Skeletal muscle satellite cell (primary cell): ENCODE measurements at regions not wholly inside any gene's neighbourhood (a gene's known extent, or its start where the extent isn't known, plus 50 kb on each side); places are given as distances from the start of the nearest gene placed in this dataset.

Experiments used
- H3K27me3 ChIP-seq: 2 replicates; pipeline ENCODE4 v1.7.0; 2013; ENCODE audit warnings: low read length; ENCODE audit not compliant: control insufficient read depth, insufficient read depth
- H3K36me3 ChIP-seq: 2 replicates; pipeline ENCODE4 v1.7.0; 2013; ENCODE audit warnings: mild to moderate bottlenecking, control low read depth, low read length; ENCODE audit not compliant: insufficient read depth
- H3K4me1 ChIP-seq: 2 replicates; pipeline ENCODE4 v1.7.0; 2013; ENCODE audit warnings: low read length; ENCODE audit not compliant: control insufficient read depth, insufficient read depth
- H3K4me2 ChIP-seq: 2 replicates; pipeline ENCODE4 v1.7.0; 2013; ENCODE audit warnings: mild to moderate bottlenecking, low read length
- H3K4me3 ChIP-seq: 2 replicates; pipeline ENCODE4 v1.7.0; 2013; ENCODE audit warnings: low read length
- H3K9ac ChIP-seq: 2 replicates; pipeline ENCODE4 v1.7.0; 2013; ENCODE audit warnings: mild to moderate bottlenecking, low read depth, low read length, moderate library complexity
- H3K9me3 ChIP-seq: replicated peaks from 2 replicates; pipeline ENCODE4 v1.7.0; 2013; ENCODE audit warnings: mild to moderate bottlenecking, control low read depth, low read length

DNA sequence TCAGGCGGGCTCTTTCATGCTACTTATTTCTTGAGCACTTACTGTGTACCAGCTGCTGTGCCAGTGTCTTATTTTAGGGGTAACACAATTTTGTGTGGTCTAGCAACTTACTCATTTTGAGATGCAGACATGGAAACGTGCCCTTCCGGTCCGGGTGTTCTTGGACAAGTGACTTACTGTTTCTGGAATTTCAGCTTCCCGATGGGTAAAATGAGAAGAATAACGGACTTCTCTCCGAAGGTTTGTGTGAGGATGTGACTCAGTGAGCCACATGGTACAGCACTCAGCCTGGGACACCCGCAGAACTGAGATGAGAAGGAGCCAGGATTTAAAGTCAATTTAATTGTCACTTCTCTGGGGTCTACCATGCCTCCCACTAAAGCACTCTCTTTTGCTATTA, 114.5 kb upstream of the SYT13 start:
- Histone ChIP-seq H3K4me3 (peak overlapping the region; percentile 46), H3K4me2 (peak overlapping the region; percentile 73), H3K36me3 (no peaks in the 10 kb centered on the region), H3K4me1 (peaks cover 25% of the 10 kb centered on the region), H3K27me3 (no peaks in the 10 kb centered on the region), H3K9me3 (no peaks in the 10 kb centered on the region), H3K9ac (peak overlapping the region; percentile 59)

DNA sequence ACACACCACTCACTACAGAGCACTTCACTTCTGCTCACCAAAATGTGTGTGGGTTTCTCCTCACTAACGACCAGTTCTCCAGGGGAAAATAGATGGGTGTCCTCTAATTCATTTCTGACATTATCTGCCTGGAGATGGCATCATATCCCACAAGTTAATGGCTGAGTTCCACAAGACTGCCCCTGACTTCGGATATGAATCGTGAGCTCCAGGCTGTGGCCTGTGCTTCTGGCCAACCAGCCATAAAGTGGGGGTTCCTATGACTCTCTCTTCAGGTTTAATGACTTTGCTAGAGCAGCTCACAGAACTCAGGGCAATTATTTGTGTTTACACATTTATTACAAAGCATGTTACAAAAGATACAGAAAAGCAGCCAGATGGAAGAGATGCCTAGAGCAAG, 113.0 kb upstream of the SYT13 start:
- Histone ChIP-seq H3K4me2 (no peak overlapping the region), H3K9me3 (no peaks in the 10 kb centered on the region), H3K27me3 (no peaks in the 10 kb centered on the region), H3K4me3 (no peak overlapping the region), H3K4me1 (peaks cover 25% of the 10 kb centered on the region), H3K36me3 (no peaks in the 10 kb centered on the region), H3K9ac (no peak overlapping the region)

DNA sequence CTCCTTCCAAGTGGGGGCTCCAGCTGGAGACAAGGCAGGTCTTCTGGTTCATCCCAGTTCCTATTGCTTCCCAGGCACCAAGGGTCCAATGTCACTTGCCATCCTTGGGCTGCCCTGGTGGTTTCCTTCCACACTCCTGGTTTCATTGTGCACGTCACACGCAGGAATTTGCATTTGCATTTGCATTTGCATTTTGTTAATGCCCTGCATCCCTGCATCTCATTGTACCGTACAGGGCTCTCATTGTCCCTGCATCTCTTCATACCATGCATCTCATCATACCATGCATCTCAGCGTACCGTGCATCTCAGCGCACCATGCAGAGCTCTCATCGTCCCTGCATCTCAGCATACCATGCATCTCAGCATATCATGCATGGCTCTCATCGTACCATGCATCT, 112.2 kb upstream of the SYT13 start:
- H3K4me2 ChIP-seq, result no peak overlapping the region

DNA sequence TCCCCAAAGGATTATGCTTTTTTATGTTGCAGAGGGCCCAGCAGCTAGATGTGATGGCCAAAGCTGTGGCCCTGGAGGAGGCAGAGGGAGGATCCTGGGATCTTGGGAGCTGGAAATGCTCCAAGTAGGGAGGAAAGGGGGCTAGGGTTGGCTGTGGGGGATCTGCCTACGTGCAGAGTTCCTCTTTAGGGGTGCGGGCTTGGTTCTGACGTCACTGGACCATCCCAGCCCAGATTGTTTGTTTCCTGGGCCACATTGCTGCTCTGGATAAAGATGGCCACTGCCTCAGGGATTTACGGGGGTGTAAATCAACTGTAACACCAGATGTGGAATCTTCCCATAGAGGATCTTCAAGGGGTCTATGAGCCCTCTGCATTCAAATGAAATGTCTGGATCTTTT, 110.3 kb upstream of the SYT13 start:
- Histone ChIP-seq H3K9me3 (no peaks in the 10 kb centered on the region), H3K36me3 (no peaks in the 10 kb centered on the region), H3K4me3 (no peak overlapping the region), H3K4me2 (no peak overlapping the region), H3K4me1 (peaks cover 24% of the 10 kb centered on the region), H3K27me3 (no peaks in the 10 kb centered on the region), H3K9ac (no peak overlapping the region)

More for the DNA sequence above, 112.2 kb upstream of the SYT13 start:
- Histone ChIP-seq H3K9me3 (no peaks in the 10 kb centered on the region), H3K4me3 (no peak overlapping the region), H3K9ac (no peak overlapping the region), H3K4me1 (peaks cover 25% of the 10 kb centered on the region), H3K36me3 (no peaks in the 10 kb centered on the region), H3K27me3 (no peaks in the 10 kb centered on the region)

DNA sequence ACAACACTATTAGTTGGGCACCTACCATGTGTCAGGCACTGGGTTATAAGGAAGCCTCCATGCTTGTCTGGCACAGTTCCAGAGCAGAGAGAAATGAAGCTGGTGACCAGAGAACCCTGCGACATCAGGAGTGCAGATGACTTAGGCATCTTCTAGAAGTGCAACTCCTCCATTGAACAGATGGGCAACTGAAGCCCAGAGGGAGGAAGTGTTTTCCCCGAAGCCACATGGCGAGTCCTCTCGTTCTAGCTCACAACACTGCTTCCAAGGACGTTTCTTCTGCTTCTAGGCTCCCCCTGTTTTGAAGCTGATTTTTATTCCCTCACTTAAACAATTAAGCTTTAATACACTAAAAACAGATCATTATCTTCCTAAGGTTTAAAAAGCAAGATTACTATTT, 109.8 kb upstream of the SYT13 start:
- Histone ChIP-seq H3K9ac (no peak overlapping the region), H3K4me3 (no peak overlapping the region), H3K4me1 (peaks cover 19% of the 10 kb centered on the region), H3K9me3 (no peaks in the 10 kb centered on the region), H3K27me3 (no peaks in the 10 kb centered on the region), H3K36me3 (no peaks in the 10 kb centered on the region), H3K4me2 (no peak overlapping the region)

DNA sequence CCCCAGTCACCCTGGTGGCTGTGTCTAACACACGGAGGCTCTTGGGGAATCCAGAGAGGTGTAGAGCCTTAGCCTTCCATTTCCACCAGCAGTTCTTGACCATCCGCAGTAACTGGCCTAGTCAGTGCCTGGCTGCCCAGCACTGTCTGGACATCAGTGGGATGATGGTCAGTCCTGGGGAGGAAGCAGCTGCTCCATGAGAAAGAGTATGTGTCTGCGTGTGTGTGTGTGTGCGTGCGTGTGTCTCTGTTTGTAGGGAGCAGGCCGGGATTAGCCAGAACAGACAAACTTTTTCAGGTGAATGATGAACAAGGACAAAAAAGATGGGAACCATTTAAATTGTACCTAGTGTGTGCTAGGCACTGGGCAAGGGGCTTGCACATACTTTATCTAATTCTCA, 109.3 kb upstream of the SYT13 start:
- Histone ChIP-seq H3K4me2 (no peak overlapping the region), H3K27me3 (no peaks in the 10 kb centered on the region), H3K4me1 (peaks cover 14% of the 10 kb centered on the region), H3K9me3 (no peaks in the 10 kb centered on the region), H3K4me3 (no peak overlapping the region), H3K36me3 (no peaks in the 10 kb centered on the region), H3K9ac (no peak overlapping the region)

DNA sequence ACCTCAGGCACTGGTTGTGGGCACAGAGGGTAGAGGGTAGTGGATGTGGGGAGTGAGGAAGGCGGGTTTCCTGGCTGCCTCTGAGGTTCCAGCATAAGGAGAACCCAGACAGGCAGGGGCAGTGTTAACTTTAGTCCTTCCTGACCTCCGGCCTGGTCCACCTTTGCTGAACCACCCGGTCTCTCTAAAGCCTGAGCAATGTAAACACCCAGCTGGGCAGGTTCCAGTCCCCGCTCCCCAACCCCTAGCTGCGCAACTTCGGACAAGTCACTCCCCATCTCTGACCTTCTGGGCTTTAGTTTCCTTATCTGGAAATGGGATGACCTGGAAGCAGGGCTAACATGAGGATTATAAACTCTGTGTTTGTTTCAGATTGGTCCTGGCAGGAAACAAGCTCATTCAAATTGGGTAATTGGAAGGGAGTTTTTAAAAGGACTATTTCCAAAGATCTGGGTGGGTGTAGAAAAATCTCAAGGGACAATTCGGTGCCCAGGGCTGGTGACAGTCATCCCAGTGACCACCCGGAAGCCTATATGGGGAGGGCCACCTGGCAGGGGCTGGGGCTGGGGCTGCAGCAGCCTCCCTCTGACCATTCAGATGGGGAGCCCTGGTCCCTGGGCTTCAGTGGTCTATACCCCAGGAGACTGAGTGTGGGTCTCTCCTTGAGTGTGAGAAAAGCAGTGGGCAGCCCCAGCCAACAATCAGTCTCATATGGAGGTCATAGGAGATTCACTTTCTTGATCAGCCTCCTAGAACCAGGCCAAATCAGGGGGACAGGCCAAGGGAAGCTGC, 108.3 kb upstream of the SYT13 start:
- H3K4me1 ChIP-seq, result peaks cover 5% of the 10 kb centered on the region
- no peaks in the 10 kb centered on the region for H3K27me3 ChIP-seq
- no peaks in the 10 kb centered on the region for H3K36me3 ChIP-seq
- H3K9me3 ChIP-seq, result no peaks in the 10 kb centered on the region
- no peak overlapping the region for H3K4me3 ChIP-seq
- no peak overlapping the region for H3K4me2 ChIP-seq
- H3K9ac ChIP-seq, result no peak overlapping the region

DNA sequence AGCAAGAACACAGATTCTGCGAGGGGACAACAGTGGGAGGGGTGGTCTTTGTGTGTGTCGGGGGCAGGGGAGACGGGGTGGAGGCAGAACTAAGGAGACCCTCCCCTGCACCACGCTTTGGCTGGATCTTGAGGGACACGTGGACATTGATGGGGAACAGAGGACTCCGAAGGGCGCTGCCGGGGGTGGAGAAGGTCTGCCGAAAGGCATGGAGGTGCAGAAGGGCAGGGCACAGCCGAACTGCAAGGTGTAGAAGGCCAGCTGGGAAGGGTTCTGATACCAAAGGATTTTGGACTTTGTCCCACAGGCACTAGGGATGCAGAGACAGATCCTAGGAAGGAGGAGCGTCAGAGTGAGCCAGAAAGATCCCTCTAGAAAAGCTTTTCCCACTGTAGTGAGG, 107.7 kb upstream of the SYT13 start:
- Histone ChIP-seq H3K9me3 (no peaks in the 10 kb centered on the region), H3K27me3 (no peaks in the 10 kb centered on the region), H3K4me2 (no peak overlapping the region), H3K9ac (no peak overlapping the region), H3K4me3 (no peak overlapping the region), H3K4me1 (no peaks in the 10 kb centered on the region), H3K36me3 (no peaks in the 10 kb centered on the region)

DNA sequence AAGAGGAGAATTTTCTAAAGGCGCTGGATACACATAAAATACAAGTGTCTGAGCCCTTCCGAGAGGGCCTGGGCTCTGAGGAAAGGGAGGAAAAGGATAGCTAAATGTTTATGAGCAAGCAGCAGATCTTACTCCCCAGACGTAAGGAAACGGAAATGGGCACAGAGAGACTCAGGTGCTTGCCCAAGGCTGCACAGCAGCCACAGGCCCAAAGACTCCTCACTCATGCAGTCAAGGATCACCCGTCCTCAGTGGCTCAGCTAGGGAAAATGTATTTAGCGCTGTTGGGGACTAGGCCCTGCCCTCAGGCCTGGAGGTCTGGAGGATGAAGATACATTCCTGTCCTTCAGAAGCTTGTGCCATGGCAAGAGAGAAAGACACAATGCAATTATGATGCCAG, 107.2 kb upstream of the SYT13 start:
- Histone ChIP-seq H3K9ac (no peak overlapping the region), H3K4me3 (no peak overlapping the region), H3K4me2 (no peak overlapping the region), H3K4me1 (no peaks in the 10 kb centered on the region), H3K9me3 (no peaks in the 10 kb centered on the region), H3K36me3 (no peaks in the 10 kb centered on the region), H3K27me3 (no peaks in the 10 kb centered on the region)

DNA sequence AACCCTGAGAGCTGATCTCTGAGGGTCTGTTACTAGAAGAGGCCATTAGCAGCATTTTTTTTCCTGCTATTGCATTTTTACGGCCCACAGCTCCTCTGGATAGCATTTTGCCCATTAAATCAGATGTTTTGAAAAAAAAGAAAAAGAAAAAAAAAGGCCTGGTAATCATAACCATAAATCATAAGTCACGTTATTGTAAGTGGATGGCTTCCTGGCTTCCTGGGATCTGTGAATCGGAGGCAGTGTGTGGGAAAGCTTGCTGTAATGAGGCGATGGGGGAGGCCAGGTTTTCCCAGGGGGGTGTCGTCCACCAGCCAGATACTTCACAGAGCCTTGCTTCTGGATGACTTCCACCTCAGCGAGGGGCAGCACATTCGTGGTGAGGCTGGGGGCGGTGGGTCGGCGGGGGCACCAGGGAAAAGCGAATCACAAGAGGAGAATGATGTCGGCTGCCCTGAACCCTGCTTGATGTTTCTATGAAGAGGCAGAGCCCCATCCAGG, 106.5 kb upstream of the SYT13 start:
- no peaks in the 10 kb centered on the region for H3K4me1 ChIP-seq
- no peak overlapping the region for H3K9ac ChIP-seq
- H3K4me2 ChIP-seq, result no peak overlapping the region
- no peaks in the 10 kb centered on the region for H3K9me3 ChIP-seq
- H3K4me3 ChIP-seq, result no peak overlapping the region
- H3K27me3 ChIP-seq, result peaks cover 4% of the 10 kb centered on the region
- H3K36me3 ChIP-seq, result no peaks in the 10 kb centered on the region

DNA sequence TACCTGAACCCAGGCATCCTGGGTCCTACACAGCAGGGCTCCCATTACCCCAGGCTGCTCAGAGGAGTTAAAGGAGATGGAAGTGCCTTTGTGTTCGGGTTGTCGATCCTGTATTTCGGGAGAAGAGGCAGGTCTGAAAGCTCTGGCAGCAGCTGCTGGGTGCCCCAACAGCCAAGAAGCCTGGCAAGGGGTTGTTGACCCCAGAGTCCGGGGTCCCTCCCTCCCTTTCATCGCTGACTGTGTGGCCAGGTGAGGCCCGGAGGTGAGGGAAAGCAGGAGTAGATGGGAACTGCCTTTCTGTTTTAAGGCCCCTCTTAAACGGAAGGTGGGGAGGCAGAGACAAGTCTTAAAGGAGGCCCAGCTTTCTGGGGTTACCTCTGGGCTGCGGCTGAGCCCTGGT, 106.0 kb upstream of the SYT13 start:
- H3K4me3 ChIP-seq, result no peak overlapping the region
- H3K4me2 ChIP-seq, result no peak overlapping the region
- no peaks in the 10 kb centered on the region for H3K4me1 ChIP-seq
- peaks cover 7% of the 10 kb centered on the region for H3K27me3 ChIP-seq
- no peaks in the 10 kb centered on the region for H3K36me3 ChIP-seq
- H3K9me3 ChIP-seq, result no peaks in the 10 kb centered on the region
- H3K9ac ChIP-seq, result no peak overlapping the region

DNA sequence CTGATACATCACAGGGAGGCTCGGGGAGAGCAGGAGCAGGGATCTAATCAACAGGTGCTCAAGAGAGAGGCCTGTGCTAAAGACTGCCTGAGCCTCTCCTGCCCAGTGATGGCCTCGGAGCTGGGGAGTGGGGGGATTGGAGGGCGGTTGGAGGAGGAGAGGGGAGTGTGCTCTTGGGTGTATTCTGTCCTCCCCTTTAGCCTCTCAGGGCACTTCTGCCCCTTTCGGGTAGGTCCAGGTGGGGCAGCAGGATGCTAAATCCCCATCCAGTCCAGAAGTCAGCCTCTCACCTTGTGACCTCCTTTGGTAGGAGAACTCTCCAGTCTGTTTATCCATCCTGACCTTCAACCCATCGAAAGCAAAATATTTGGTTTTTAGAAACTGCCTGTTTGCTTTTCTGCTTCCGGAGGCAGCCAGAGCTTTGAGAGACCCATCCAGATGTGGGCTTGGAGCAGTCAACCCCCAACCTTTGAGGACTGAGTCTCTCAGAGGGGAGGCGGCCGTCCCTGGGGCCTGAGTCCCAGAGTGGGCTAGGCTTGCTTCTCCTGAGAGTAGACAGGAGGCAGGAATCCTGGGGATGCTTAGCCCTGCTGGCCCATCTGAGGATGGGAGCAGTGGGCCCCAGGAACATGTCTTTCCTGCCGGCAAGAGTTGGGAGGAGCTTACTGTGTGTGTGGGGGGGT, 105.2 kb upstream of the SYT13 start:
- H3K36me3 ChIP-seq, result no peaks in the 10 kb centered on the region
- H3K4me3 ChIP-seq, result no peak overlapping the region
- H3K4me1 ChIP-seq, result no peaks in the 10 kb centered on the region
- H3K27me3 ChIP-seq, result peaks cover 14% of the 10 kb centered on the region
- H3K4me2 ChIP-seq, result no peak overlapping the region
- H3K9me3 ChIP-seq, result no peaks in the 10 kb centered on the region
- no peak overlapping the region for H3K9ac ChIP-seq
